Uterus (tissue), 3 donors: ENCODE measurements at regions not wholly inside any gene's neighbourhood (a gene's known extent, or its start where the extent isn't known, plus 50 kb on each side); places are given as distances from the start of the nearest gene placed in this dataset.

Experiments used
- DNase-seq, 2 donors: peaks; one replicate each; pipeline ENCODE4 v3.0.0-alpha.2; 2019 to 2020
- H3K27ac ChIP-seq, 2 donors: fragments of 200-600 bp; sonication (generic); 1 replicate in 1 of 2; 2 replicates in 1 of 2; pipeline ENCODE4 v1.5.1; 2016 to 2018
- H3K27me3 ChIP-seq, 2 donors: fragments of 200-600 bp; sonication (generic); one replicate each; pipeline ENCODE4 v1.5.1; 2018 to 2019; ENCODE audit warnings: control low read depth in 1 of 2
- H3K36me3 ChIP-seq, 2 donors: fragments of 200-600 bp; sonication (generic); one replicate each; pipeline ENCODE4 v1.5.1; 2019; ENCODE audit warnings: control low read depth in 1 of 2
- H3K4me1 ChIP-seq, 2 donors: fragments of 200-600 bp; sonication (generic); one replicate each; pipeline ENCODE4 v1.5.1; 2018 to 2019; ENCODE audit warnings: control low read depth in 1 of 2
- H3K4me3 ChIP-seq, 2 donors: fragments of 200-600 bp; sonication (generic); 1 replicate in 1 of 2; 2 replicates in 1 of 2; pipeline ENCODE4 v1.5.1; 2018 to 2019; ENCODE audit warnings: mild to moderate bottlenecking in 1 of 2
- H3K9me3 ChIP-seq, 2 donors: fragments of 200-600 bp; sonication (generic); one replicate each; pipeline ENCODE4 v1.5.1; 2019; ENCODE audit warnings: control low read depth in 1 of 2
- POLR2A ChIP-seq, 2 donors: fragments of 450-650 bp; IDR thresholded peaks; one replicate each; pipeline ENCODE4 v1.6.1; 2016; ENCODE audit warnings: antibody characterized with exemption in 2 of 2, mild to moderate bottlenecking in 1 of 2, moderate library complexity in 1 of 2
- intact Hi-C: fragments of 100-400 bp; cut with DNase I; formaldehyde crosslinking; loops from one replicate; pipeline ENCODE4 v1.15.1; 2023; ENCODE audit warnings: low total_unique reads
- TF ChIP-seq, protein P1 (sequence below), 4 experiments: fragments of 200-600 bp in 2 of 4; fragments of 450-650 bp in 2 of 4; sonication (generic) in 2 of 4; IDR thresholded peaks; one replicate each; pipeline ENCODE4 v1.5.1; 2016 to 2019; ENCODE audit warnings: antibody characterized with exemption in 4 of 4, mild to moderate bottlenecking in 2 of 4, moderate library complexity in 1 of 4
- donor health status: DM: yes; HTN: yes; CAD: no.

DNA sequence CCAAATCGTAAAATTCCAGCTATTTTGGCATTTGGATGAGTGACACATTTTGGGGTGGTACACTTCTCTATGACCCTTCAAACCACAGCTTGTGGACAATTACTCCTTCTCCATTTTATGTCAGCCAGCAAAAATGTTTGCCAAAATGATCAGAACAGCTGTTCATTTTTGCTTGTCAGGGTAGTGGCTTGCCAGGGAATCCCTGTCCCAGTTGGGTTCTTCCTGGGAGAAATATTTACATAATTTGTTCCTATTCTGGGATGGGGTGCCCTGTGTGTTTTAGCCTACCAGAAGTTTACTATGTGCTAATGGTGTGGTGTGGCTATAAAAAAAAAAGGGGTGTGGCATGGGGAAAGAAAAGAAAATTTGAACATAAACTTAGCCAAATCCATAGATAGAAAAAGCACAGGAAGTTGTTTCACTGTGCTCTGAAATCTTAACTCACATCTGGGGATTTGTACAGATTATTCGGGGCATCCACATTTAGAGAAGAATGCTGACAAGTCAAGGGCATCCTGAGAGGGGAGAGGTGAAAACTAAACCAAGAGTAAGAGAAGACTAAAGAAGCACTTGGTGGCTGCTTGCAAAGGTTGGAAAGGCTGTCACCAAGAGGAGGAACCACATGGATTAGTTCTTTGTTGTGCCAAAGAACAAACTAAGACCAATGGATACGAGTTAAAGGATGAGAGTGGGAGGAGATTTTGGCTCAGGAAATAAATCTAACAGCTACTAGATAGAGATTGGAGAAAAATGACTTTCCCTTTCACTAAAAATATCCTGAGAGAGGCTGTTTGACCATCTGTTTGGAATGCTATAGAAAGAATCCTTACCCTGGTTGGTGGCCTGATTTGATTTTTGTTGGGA lies 55.2 kb upstream of the RBM24 start:
- Histone ChIP-seq H3K4me3 (no peak overlapping the region), H3K4me1 (no peaks in the 10 kb centered on the region), H3K27ac (no peak overlapping the region), H3K9me3 (no peaks in the 10 kb centered on the region), H3K27me3 (no peaks in the 10 kb centered on the region), H3K36me3 (no peaks in the 10 kb centered on the region)
- DNase-seq = no peak
- TF ChIP-seq POLR2A (IDR thresholded peaks at IDR 0.05) = no peak
- TF ChIP-seq, protein P1, sequence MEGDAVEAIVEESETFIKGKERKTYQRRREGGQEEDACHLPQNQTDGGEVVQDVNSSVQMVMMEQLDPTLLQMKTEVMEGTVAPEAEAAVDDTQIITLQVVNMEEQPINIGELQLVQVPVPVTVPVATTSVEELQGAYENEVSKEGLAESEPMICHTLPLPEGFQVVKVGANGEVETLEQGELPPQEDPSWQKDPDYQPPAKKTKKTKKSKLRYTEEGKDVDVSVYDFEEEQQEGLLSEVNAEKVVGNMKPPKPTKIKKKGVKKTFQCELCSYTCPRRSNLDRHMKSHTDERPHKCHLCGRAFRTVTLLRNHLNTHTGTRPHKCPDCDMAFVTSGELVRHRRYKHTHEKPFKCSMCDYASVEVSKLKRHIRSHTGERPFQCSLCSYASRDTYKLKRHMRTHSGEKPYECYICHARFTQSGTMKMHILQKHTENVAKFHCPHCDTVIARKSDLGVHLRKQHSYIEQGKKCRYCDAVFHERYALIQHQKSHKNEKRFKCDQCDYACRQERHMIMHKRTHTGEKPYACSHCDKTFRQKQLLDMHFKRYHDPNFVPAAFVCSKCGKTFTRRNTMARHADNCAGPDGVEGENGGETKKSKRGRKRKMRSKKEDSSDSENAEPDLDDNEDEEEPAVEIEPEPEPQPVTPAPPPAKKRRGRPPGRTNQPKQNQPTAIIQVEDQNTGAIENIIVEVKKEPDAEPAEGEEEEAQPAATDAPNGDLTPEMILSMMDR (IDR thresholded peaks at IDR 0.05) = no peak
- intact Hi-C loops = no loop called here

DNA sequence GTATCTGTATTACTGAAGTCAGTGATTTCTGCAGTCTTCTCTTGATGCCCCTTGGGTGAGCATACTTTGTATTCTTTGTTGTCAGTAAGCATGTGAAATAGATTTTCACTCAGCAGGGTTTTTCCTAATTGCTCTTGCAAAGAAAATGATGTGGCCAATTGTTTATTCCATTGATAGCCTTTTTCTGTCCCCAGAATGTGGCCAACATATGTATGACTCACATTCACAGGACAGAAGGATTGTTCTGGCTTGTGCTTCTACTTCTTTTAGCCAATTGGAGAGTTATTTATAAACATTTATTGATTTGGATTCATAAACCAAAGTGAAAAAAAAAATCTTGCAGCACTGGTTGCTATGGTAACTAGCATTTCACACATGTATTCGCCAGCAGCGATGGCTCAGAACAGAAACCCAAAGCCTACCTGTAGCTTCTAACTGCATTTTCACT lies 54.4 kb upstream of the RBM24 start:
- H3K9me3 ChIP-seq = no peaks in the 10 kb centered on the region
- no peak for DNase-seq
- H3K27ac ChIP-seq = no peak overlapping the region
- H3K27me3 ChIP-seq = no peaks in the 10 kb centered on the region
- no peak for TF ChIP-seq POLR2A (IDR thresholded peaks at IDR 0.05)
- TF ChIP-seq, protein P1 (IDR thresholded peaks at IDR 0.05) = no peak
- no peaks in the 10 kb centered on the region for H3K36me3 ChIP-seq
- no peaks in the 10 kb centered on the region for H3K4me1 ChIP-seq
- no peak overlapping the region for H3K4me3 ChIP-seq
- intact Hi-C loops = no loop called here

DNA sequence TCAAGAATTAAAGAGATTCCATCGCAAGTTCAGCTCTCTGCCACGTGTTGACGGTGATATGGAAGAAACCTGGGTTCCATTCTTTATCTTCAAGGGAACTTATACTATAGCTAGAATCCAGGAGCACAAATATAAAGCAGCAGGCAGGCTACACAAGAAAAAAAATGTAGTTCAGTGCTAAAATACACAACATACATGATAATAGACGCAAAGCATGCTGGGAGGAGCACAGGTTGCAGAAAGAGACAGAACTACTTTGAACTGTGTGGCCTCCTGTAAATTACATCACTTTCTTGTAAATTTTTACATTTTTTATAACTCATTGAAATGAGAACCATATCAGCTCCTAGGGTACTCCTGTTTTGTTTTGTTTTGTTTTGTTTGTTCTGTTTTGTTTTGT lies 53.8 kb upstream of the RBM24 start:
- intact Hi-C loops = no loop called here
- DNase-seq = no peak
- no peak for TF ChIP-seq POLR2A (IDR thresholded peaks at IDR 0.05)
- TF ChIP-seq, protein P1 (IDR thresholded peaks at IDR 0.05) = no peak
- H3K27me3 ChIP-seq = no peaks in the 10 kb centered on the region
- H3K9me3 ChIP-seq = no peaks in the 10 kb centered on the region
- H3K27ac ChIP-seq = no peak overlapping the region
- no peak overlapping the region for H3K4me3 ChIP-seq
- no peaks in the 10 kb centered on the region for H3K36me3 ChIP-seq
- no peaks in the 10 kb centered on the region for H3K4me1 ChIP-seq
